HFFc6 (cell line): ENCODE measurements at regions not wholly inside any gene's neighbourhood (a gene's known extent, or its start where the extent isn't known, plus 50 kb on each side); places are given as distances from the start of the nearest gene placed in this dataset.
A peak's percentile ranks its signal among the peaks of the same experiment; 100 is the strongest.
"Not testable (repeated sequence)": the region's sequence is repeated elsewhere in the genome, so short reads cannot be mapped to it uniquely, and the experiment has no call there.

ENCODE experiments used
- DNase-seq: peaks from one replicate; pipeline ENCODE4 v3.0.0-alpha.2; 2018
- H3K27ac Mint-ChIP-seq: 2 replicates; pipeline ENCODE4 v1.8.0; 2020; ENCODE audit warnings: mild to moderate bottlenecking, mixed read lengths
- H3K27me3 Mint-ChIP-seq: 2 replicates; pipeline ENCODE4 v1.8.0; 2021; ENCODE audit warnings: mild to moderate bottlenecking, moderate library complexity, mixed read lengths; ENCODE audit not compliant: insufficient read depth
- H3K36me3 Mint-ChIP-seq: 2 replicates; pipeline ENCODE4 v1.8.0; 2021; ENCODE audit warnings: low read depth, mixed read lengths
- H3K4me1 Mint-ChIP-seq: 2 replicates; pipeline ENCODE4 v1.8.0; 2020; ENCODE audit warnings: low read depth, mixed read lengths
- H3K4me3 Mint-ChIP-seq: 2 replicates; pipeline ENCODE4 v1.8.0; 2020; ENCODE audit warnings: mild to moderate bottlenecking, moderate library complexity, mixed read lengths
- H3K9me3 Mint-ChIP-seq: 2 replicates; pipeline ENCODE4 v1.8.0; 2020; ENCODE audit warnings: mild to moderate bottlenecking, mixed read lengths
- CTCF ChIP-seq: fragments of 200-600 bp; sonication (generic); IDR thresholded peaks from 2 replicates; pipeline ENCODE4 v1.5.0; 2021; ENCODE audit warnings: antibody characterized with exemption, mild to moderate bottlenecking

- no peak for TF ChIP-seq CTCF
- no peak overlapping the region for H3K27ac Mint-ChIP-seq
Observed at GRCh38 chr3:81195478-81195877, 566.0 kb downstream of the GBE1 start.

GRCh38 chr3:81186412-81186811, 575.0 kb downstream of the GBE1 start:
- Mint-ChIP-seq H3K4me1 (no peaks in the 10 kb centered on the region), H3K4me3 (no peak overlapping the region), H3K27ac (no peak overlapping the region), H3K9me3 (peaks cover 13% of the 10 kb centered on the region), H3K27me3 (no peaks in the 10 kb centered on the region), H3K36me3 (0 out of 2 replicates have a peak, but pooled peaks cover 3% of the 10 kb centered on the region)
- DNase-seq = no peak
- TF ChIP-seq CTCF = no peak

More at GRCh38 chr3:81195478-81195877, 566.0 kb downstream of the GBE1 start:
- no peaks in the 10 kb centered on the region for H3K4me1 Mint-ChIP-seq
- no peaks in the 10 kb centered on the region for H3K36me3 Mint-ChIP-seq
- no peaks in the 10 kb centered on the region for H3K27me3 Mint-ChIP-seq
- DNase-seq = no peak
- no peaks in the 10 kb centered on the region for H3K9me3 Mint-ChIP-seq
- H3K4me3 Mint-ChIP-seq = no peak overlapping the region

DNA sequence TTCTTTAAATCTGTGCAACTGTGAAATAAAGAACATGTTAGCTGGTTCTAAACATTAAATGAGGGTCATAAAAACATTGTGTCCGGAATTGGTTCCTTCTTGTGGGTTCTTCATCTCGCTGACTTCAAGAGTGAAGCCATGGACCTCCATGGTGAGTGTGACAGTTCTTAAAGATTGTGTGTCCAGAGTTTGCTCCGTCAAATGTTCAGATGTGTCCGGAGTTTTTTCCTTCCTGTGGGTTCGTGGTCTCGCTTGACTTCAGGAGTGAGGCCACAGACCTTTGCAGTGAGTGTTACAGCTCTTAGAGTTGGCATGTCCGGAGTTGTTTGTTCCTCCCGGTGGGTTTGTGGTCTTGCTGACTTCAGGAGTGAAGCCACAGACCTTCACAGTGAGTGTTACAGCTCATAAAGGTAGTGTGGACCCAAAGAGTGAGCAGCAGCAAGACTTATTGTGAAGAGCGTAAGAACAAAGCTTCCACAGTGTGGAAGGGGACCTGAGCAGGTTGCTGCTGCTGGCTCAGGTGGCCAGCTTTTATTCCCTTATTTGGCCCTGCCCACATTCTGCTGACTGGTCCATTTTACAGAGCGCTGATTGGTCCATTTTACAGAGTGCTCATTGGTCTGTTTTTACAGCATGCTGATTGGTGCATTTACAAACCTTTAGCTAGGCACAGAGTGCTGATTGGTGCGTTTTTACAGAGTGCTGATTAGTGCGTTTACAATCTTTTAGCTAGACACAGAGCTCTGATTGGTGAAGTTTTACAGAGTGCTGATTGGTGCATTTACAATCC, 579.2 kb downstream of the GBE1 start:
- H3K36me3 Mint-ChIP-seq, H3K4me3 Mint-ChIP-seq, DNase-seq, H3K27ac Mint-ChIP-seq, H3K4me1 Mint-ChIP-seq, H3K27me3 Mint-ChIP-seq: not testable (repeated sequence)
- H3K9me3 Mint-ChIP-seq = peaks cover 21% of the 10 kb centered on the region

DNA sequence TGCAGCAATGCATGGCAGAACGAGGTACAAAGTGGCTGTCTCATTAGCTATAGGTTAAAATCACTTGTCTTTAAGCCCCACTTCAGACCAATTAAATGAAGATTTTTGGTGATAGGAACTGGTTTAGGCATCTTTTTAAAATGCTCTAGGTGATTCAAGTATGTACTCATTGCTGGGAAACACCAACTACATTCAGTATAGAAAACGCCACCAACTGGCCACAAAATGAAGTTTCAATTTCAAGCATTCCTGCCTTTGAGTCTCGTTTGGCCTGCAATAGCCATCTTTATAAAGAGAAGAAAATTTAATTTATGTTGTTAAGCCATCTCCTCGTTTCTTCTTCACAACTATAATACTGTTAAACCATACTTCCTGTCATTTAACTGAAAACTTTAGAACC, 587.9 kb downstream of the GBE1 start:
- peak; percentile 24; the same call in 1 of the 2 replicates for TF ChIP-seq CTCF
- Mint-ChIP-seq H3K27ac (no peak overlapping the region), H3K36me3 (no peaks in the 10 kb centered on the region), H3K4me1 (no peaks in the 10 kb centered on the region), H3K4me3 (no peak overlapping the region), H3K9me3 (peaks cover 6% of the 10 kb centered on the region), H3K27me3 (no peaks in the 10 kb centered on the region)
- DNase-seq = no peak

DNA sequence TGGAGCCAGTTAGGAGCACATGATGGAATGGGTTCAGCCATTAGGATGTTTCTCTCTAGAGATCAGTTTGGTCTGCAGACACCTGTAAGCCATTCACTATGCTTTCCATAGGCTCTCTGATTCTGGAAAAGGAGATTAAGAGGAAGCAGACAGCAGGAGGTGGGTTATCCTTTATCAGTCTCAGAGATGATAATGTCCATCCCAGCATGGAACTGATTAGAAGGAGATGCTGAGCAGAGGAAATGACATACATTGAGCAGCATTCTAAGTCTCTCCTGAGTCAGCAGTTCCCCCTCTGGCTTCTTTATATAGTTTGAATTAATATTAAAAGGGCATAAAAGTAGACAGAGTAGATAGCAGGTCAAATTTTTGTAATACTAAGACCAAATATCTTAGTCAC, 591.1 kb downstream of the GBE1 start:
- DNase-seq = no peak
- no peaks in the 10 kb centered on the region for H3K27me3 Mint-ChIP-seq
- peaks cover 14% of the 10 kb centered on the region for H3K9me3 Mint-ChIP-seq
- no peak for TF ChIP-seq CTCF
- no peaks in the 10 kb centered on the region for H3K36me3 Mint-ChIP-seq
- no peaks in the 10 kb centered on the region for H3K4me1 Mint-ChIP-seq
- H3K27ac Mint-ChIP-seq = no peak overlapping the region
- no peak overlapping the region for H3K4me3 Mint-ChIP-seq

GRCh38 chr3:81164806-81165205, 596.6 kb downstream of the GBE1 start:
- no peaks in the 10 kb centered on the region for H3K27me3 Mint-ChIP-seq
- TF ChIP-seq CTCF = no peak
- no peak overlapping the region for H3K4me3 Mint-ChIP-seq
- peaks cover 14% of the 10 kb centered on the region for H3K9me3 Mint-ChIP-seq
- no peak for DNase-seq
- no peaks in the 10 kb centered on the region for H3K36me3 Mint-ChIP-seq
- H3K27ac Mint-ChIP-seq = no peak overlapping the region
- no peaks in the 10 kb centered on the region for H3K4me1 Mint-ChIP-seq
